Omental fat pad (tissue), 3 donors: ENCODE measurements at regions not wholly inside any gene's neighbourhood (a gene's known extent, or its start where the extent isn't known, plus 50 kb on each side); places are given as distances from the start of the nearest gene placed in this dataset.

Source experiments
- ATAC-seq: fragments of 150-250 bp; one replicate; pipeline ENCODE4 v1.9.1; 2016; ENCODE audit warnings: mild to moderate bottlenecking, moderate library complexity; ENCODE audit not compliant: low FRiP score
- DNase-seq: peaks from one replicate; pipeline ENCODE4 v3.0.0-alpha.2; 2019; ENCODE audit warnings: low spot score
- CTCF ChIP-seq, 3 donors: fragments of 450-650 bp; IDR thresholded peaks; one replicate each; pipeline ENCODE4 v1.5.1; 2016 to 2017; ENCODE audit warnings: antibody characterized with exemption in 3 of 3, mild to moderate bottlenecking in 3 of 3, moderate library complexity in 2 of 3

- ATAC-seq (no peak), DNase-seq (no peak)
- TF ChIP-seq CTCF (IDR thresholded peaks at IDR 0.05): no peak
Measured at GRCh38 chrX:139093201-139093600, 381.7 kb upstream of the FGF13 start.

GRCh38 chrX:139091878-139092277 lies 380.4 kb upstream of the FGF13 start:
- no peak for ATAC-seq
- no peak for TF ChIP-seq CTCF (IDR thresholded peaks at IDR 0.05)
- no peak for DNase-seq

- TF ChIP-seq CTCF (IDR thresholded peaks at IDR 0.05): no peak
- DNase-seq: no peak
- no peak for ATAC-seq
Measured at GRCh38 chrX:139091066-139091465, 379.5 kb upstream of the FGF13 start.

GRCh38 chrX:139086246-139086645 lies 374.7 kb upstream of the FGF13 start:
- TF ChIP-seq CTCF (IDR thresholded peaks at IDR 0.05): no peak
- DNase-seq (no peak), ATAC-seq (no peak)

- TF ChIP-seq CTCF (IDR thresholded peaks at IDR 0.05): no peak
- DNase-seq: no peak
- ATAC-seq: no peak
Measured at GRCh38 chrX:139085404-139085803, 373.9 kb upstream of the FGF13 start.

GRCh38 chrX:139083191-139083590 lies 371.7 kb upstream of the FGF13 start:
- ATAC-seq: no peak
- no peak for TF ChIP-seq CTCF (IDR thresholded peaks at IDR 0.05)

GRCh38 chrX:139081965-139082364 lies 370.4 kb upstream of the FGF13 start:
- no peak for DNase-seq
- no peak for TF ChIP-seq CTCF (IDR thresholded peaks at IDR 0.05)
- no peak for ATAC-seq

More at GRCh38 chrX:139083191-139083590, 371.7 kb upstream of the FGF13 start:
- DNase-seq: no peak
